Fibroblast of skin of left biceps (primary cell): ENCODE measurements at regions not wholly inside any gene's neighbourhood (a gene's known extent, or its start where the extent isn't known, plus 50 kb on each side); places are given as distances from the start of the nearest gene placed in this dataset.

Source experiments
- DNase-seq, 2 experiments: peaks; one replicate each; pipeline ENCODE4 v3.0.0-alpha.2; 2013; ENCODE audit warnings: low read depth in 2 of 2

GRCh38 chr4:10983885-10984640 is 299.5 kb upstream of the CLNK start:
- no peak for DNase-seq

GRCh38 chr4:10983268-10983667 is 298.7 kb upstream of the CLNK start:
- DNase-seq, result no peak

GRCh38 chr4:10982305-10982704 is 297.7 kb upstream of the CLNK start:
- no peak for DNase-seq

- DNase-seq, result no peak
Observed at GRCh38 chr4:10981576-10981975, 297.0 kb upstream of the CLNK start.

GRCh38 chr4:10981096-10981495 is 296.5 kb upstream of the CLNK start:
- DNase-seq, result no peak

GRCh38 chr4:10979032-10979431 is 294.5 kb upstream of the CLNK start:
- no peak for DNase-seq

- no peak for DNase-seq
Observed at GRCh38 chr4:10977534-10977933, 293.0 kb upstream of the CLNK start.

GRCh38 chr4:10974371-10974770 is 289.8 kb upstream of the CLNK start:
- no peak for DNase-seq

- DNase-seq, result no peak
Observed at GRCh38 chr4:10973686-10974085, 289.1 kb upstream of the CLNK start.

- no peak for DNase-seq
Observed at GRCh38 chr4:10971800-10972401, 287.3 kb upstream of the CLNK start.

GRCh38 chr4:10965196-10965595 is 280.6 kb upstream of the CLNK start:
- no peak for DNase-seq

- DNase-seq, result no peak
Observed at GRCh38 chr4:10963958-10964703, 279.6 kb upstream of the CLNK start.

- no peak for DNase-seq
Observed at GRCh38 chr4:10963241-10963640, 278.7 kb upstream of the CLNK start.

GRCh38 chr4:10962246-10962645 is 277.7 kb upstream of the CLNK start:
- no peak for DNase-seq

- DNase-seq, result no peak
Observed at GRCh38 chr4:10960389-10960788, 275.8 kb upstream of the CLNK start.

- DNase-seq, result no peak
Observed at GRCh38 chr4:10959586-10959985, 275.0 kb upstream of the CLNK start.

GRCh38 chr4:10958226-10958856 is 273.8 kb upstream of the CLNK start:
- DNase-seq, result no peak

GRCh38 chr4:10951306-10951705 is 266.7 kb upstream of the CLNK start:
- DNase-seq, result no peak

GRCh38 chr4:10949039-10949733 is 264.6 kb upstream of the CLNK start:
- DNase-seq, result no peak

- DNase-seq, result no peak
Observed at GRCh38 chr4:10947898-10948297, 263.3 kb upstream of the CLNK start.

- no peak for DNase-seq
Observed at GRCh38 chr4:10944321-10944720, 259.8 kb upstream of the CLNK start.

GRCh38 chr4:10942156-10942555 is 257.6 kb upstream of the CLNK start:
- peak in 1 of 2 experiments; percentile 24 for DNase-seq
